Stimulated activated CD4-positive, alpha-beta T cell treated with anti-CD3 and anti-CD28 coated beads, Interleukin-1b, Interleukin-23, amount 100 ng/mL, for 1 hour (primary cell): ENCODE measurements at regions not wholly inside any gene's neighbourhood (a gene's known extent, or its start where the extent isn't known, plus 50 kb on each side); places are given as distances from the start of the nearest gene placed in this dataset.
"Not testable (repeated sequence)": the region's sequence is repeated elsewhere in the genome, so short reads cannot be mapped to it uniquely, and the experiment has no call there.

Experiments used
- DNase-seq, 2 donors: peaks; one replicate each; pipeline ENCODE4 v3.0.0-alpha.2; 2020; ENCODE audit warnings: low read depth in 2 of 2

GRCh38 chr22:27089264-27089663 lies 431.9 kb downstream of the MIAT start:
- DNase-seq, result no peak

- no peak for DNase-seq
Observed at GRCh38 chr22:27090611-27091011, 433.2 kb downstream of the MIAT start.

- no peak for DNase-seq
Observed at GRCh38 chr22:27093422-27093821, 436.0 kb downstream of the MIAT start.

GRCh38 chr22:27094633-27095308 lies 437.4 kb downstream of the MIAT start:
- no peak for DNase-seq

- no peak for DNase-seq
Observed at GRCh38 chr22:27097506-27097905, 440.1 kb downstream of the MIAT start.

- no peak for DNase-seq
Observed at GRCh38 chr22:27097933-27098332, 440.5 kb downstream of the MIAT start.

GRCh38 chr22:27099946-27100722 lies 442.7 kb downstream of the MIAT start:
- no peak for DNase-seq

GRCh38 chr22:27100789-27101188 lies 443.4 kb downstream of the MIAT start:
- no peak for DNase-seq

- DNase-seq, result no peak
Observed at GRCh38 chr22:27101288-27101687, 443.9 kb downstream of the MIAT start.

GRCh38 chr22:27104449-27104848 lies 447.1 kb downstream of the MIAT start:
- DNase-seq, result no peak

GRCh38 chr22:27105142-27106025 lies 448.0 kb downstream of the MIAT start:
- DNase-seq, result no peak

- DNase-seq, result no peak
Observed at GRCh38 chr22:27106985-27107384, 449.6 kb downstream of the MIAT start.

GRCh38 chr22:27107386-27107785 lies 450.0 kb downstream of the MIAT start:
- DNase-seq, result no peak

- DNase-seq, result no peak
Observed at GRCh38 chr22:27107824-27108223, 450.4 kb downstream of the MIAT start.

GRCh38 chr22:27108425-27109114 lies 451.2 kb downstream of the MIAT start:
- no peak for DNase-seq

GRCh38 chr22:27109406-27109805 lies 452.0 kb downstream of the MIAT start:
- DNase-seq, result not testable (repeated sequence)

- no peak for DNase-seq
Observed at GRCh38 chr22:27110665-27111451, 453.5 kb downstream of the MIAT start.

- DNase-seq, result no peak
Observed at GRCh38 chr22:27111796-27112672, 454.6 kb downstream of the MIAT start.

GRCh38 chr22:27113211-27113635 lies 455.8 kb downstream of the MIAT start:
- no peak for DNase-seq

GRCh38 chr22:27113641-27114040 lies 456.3 kb downstream of the MIAT start:
- no peak for DNase-seq
